ENCODE measurements at regions not wholly inside any gene's neighbourhood (a gene's known extent, or its start where the extent isn't known, plus 50 kb on each side); places are given as distances from the start of the nearest gene placed in this dataset.

DNA sequence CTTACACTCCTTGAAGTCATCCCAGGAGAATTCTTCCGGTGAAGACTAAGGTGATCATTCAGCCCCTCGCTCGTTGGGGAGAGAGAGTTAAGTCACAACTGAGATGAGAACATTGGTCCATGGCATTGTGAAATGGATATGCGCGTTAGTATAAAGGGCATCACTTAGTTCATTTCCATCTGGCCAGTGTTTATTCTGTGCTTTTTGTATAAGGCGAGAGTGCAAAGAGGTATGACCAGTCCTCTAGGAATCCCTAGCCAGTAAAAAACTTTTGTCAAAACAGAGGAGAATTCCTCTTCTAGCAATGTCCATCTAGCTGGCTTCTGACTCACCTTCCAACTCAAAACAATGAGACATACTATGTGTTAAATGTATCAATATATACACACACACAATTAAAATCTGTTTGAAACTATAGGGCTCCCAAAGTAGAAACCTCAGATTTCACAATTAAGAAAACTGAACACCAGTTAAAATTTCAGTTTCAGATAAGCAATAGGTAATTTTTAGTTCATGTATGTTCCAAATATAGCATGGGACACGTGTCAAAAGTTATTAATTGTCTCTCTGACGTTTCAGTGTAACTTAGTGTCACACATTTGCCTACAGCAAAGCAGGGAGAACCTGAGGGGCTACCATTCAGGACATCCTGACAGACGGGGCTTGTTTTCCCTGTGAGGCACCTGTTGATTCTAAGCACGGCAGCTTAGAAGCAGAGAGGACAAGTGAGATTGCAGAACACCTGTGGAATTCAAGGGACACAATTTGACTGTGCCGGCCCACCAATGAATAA lies 158.9 kb downstream of the KLF6 start:
- DNase-seq (ENCODE audit: low read depth) = no peak

DNA sequence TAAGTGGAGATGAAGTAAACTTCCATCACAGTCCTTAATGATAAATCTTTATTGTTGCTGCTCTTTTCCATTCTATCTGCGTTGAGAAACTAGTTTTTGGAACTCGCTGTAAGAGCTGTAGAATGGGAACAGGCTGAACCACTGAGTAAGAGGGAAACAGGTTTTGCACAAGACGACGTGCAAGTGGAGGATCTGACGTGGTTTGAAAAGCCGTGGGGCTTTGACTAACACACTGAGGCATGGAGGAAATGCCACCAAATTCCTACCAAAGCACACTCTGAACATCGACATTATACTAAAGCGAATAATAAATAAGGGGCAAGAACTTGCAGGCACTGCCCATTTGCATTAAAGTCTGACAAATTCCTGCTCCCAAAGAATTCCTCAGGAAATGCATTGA lies 160.6 kb downstream of the KLF6 start:
- no peak for DNase-seq (ENCODE audit: low read depth)

DNA sequence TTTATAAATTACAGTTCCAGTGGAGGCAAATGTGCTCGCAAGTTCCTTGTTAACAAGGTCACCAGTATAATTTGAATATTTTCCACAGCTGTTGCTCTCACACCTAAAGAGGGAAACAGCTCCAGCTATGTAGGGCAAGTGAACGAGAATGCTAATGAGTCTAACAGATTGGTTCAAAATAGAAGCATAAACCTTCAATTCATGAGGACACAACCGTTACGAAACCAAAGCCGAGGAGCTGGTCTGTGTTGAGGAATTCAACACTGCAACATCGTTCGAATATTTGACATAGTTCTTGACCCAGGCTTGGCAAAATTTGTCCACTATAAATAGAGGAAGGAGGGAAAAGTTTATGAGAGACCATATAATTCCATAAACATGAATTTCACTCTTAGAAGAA lies 161.3 kb downstream of the KLF6 start:
- DNase-seq (ENCODE audit: low read depth) = no peak

DNA sequence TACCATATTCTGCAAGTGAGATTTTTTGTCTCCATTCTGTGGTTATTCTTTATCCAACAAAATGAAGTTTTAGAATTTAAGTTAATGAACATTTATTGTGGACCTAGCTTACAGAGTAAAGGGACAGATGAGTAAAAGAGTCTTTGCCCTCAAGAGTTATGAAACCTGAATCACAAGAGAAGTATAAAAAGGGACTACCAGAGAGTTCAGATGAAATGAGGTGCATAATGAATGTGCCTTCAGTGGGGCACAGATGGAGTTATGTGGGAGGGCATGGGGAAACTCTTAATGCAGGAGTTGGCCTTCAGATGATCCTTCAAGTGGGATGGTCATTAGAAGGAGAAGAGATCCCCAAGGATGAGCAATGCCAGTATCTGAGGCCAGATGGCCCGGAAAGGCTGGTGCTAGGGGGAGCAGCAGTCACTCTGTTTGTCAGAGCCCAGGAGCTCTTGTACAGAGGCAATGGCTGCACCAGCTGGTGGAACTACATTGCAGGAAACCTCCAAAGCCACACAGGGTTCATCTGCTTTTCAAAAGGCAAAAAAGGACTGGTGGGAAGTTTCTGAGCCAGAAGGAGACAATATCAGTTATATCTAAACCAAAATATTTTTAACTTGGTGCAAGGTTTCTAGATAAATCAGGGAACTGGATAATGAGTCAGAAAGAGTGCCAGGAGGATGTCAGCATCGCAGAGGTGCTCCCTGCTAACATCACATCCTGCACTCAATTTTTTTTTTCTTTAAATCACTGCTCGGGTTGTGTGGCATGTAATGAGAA lies 162.0 kb downstream of the KLF6 start:
- DNase-seq (ENCODE audit: low read depth) = no peak

DNA sequence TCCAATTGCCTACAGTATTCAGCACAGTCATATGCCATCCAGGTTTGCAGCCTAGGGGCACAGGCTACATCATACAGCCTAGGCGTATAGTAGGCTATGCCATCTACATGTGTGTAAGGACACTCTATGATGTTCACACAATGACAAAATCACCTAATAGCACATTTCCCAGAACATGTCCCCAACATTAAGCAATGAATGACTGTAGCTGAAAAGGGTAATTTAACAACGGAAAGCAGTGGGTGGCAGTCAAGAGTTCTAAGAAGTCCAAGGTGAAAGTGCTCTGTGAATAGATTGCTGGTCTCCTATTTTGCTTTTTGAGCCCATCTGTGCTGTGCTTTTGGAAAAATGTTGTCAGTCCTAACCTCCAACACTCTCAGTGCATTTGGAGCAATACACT lies 162.6 kb downstream of the KLF6 start:
- DNase-seq (ENCODE audit: low read depth) = no peak

DNA sequence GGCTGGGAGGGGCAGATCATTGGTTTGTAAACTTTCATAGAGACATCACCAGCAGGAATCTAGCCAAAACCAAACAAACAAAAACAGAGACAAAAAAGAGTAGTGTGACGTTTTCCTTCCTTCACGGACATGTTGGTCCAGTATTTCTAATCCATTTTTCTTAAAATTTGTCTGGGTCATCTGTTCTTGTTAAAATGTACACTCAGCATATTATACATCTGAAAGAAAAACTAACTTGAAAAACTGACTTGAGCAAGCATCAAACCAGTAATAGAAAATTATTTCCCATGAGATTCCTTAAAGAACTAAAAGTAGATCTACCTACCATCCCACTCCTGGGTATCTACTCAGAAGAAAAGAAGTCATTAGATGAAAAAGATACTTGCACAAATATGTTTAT lies 164.2 kb downstream of the KLF6 start:
- DNase-seq (ENCODE audit: low read depth) = no peak

DNA sequence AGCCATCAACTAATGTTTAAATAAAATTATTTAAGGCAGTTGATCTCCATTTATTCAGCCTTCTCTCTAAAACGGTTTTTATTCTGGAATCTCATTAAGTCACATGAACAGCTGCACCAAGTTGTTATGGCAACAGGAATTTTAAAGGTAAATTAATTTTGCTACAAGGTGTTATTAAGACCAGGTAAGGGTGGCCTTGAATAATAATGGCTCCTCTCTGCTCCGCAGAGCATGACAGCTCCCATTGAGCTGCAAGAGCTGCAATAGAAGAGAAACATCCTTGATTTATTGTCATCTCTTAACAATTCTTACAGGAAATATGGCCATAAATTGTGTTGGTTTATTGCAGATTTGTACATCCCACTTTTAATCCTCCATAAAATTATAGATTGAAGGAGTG lies 165.8 kb downstream of the KLF6 start:
- DNase-seq (ENCODE audit: low read depth) = no peak

DNA sequence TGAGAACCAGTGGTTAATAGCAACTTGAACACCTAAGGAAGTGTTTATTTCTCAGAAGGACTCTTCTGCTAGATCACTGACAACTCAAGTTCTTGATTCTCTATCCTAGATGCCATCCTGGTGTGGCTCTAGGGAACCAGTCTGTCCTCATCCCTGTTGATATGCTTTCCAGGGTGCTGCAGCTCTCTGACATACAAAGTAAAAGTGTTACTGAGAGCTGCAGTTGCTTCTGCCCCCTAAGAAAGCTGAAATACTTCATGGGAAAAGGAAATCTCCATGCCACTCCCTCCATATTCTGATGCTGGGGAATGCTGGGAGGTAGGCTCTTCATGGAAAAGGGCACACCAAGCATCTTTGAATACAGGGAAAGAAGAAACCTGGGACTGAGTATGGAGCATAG lies 168.1 kb downstream of the KLF6 start:
- DNase-seq (ENCODE audit: low read depth) = no peak

DNA sequence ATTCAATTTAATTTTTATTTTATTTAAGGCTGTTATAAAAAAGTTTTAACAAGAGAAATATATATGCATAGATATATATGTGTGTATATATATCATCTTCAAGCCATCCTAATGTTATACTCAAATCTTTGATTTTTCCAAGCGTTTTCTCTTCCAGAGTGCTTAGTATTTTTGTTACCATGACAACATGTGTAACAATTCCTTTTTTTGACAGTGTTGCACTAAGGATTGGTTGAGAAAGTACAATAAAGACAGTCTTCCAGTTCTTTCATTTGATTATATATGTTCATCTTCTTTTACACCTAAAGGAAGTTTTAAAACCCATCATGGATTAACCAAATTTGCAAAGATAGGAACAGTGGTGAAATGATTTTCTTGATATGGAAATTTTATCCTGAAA lies 171.7 kb downstream of the KLF6 start:
- DNase-seq (ENCODE audit: low read depth) = no peak

DNA sequence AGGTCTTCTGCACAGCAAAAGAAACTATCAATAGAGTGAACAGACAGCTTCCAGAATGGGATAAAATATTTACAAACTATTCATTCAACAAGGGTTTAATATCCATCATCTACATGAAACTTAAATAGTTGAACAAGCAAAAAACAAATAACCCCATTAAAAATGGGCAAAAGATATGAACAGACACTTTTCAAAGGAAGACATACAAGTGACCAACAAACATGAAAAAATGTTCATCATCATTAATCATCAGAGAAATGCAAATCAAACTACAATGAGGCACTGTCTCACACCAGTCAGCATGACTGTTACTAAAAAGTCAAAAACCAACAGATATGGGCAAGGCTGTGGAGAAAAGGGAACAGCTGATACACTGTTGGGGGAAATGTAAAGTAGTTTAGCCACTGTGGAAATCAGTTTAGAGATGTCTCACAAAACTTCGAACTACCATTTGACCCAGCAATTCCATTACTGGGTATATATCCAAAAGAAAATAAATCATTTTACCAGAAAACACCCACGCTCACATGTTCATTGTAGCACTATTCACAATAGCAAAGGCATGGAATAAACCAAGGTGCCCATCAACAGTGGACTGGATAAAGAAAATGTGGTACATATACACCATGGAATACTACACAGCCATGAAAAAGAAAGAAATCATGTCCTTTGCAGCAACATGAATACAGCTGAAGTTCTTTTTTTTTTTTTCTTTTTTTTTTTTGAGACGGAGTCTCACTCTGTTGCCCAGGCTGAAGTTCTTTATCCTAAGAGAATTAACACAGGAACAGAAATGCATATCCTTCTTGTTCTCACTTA lies 172.6 kb downstream of the KLF6 start:
- DNase-seq (ENCODE audit: low read depth) = no peak

DNA sequence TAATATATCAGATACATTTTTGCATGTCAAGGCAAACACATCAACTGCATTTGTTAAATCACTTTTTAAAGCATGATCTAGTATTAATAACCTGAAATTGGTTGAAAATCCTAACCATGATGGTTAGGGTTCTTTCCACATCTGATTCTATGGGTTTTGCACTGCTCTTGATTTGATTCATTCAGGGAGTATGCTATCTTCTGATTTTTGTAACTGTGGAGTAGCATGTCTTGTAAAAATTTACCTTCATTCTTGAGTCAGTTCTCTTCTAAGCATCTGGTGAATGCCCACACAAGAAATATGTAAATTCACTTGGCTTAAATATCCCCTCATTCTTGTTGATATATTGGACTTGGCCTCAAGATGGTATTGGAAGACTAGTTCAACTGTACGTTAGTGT lies 178.7 kb downstream of the KLF6 start:
- no peak for DNase-seq (ENCODE audit: low read depth)

DNA sequence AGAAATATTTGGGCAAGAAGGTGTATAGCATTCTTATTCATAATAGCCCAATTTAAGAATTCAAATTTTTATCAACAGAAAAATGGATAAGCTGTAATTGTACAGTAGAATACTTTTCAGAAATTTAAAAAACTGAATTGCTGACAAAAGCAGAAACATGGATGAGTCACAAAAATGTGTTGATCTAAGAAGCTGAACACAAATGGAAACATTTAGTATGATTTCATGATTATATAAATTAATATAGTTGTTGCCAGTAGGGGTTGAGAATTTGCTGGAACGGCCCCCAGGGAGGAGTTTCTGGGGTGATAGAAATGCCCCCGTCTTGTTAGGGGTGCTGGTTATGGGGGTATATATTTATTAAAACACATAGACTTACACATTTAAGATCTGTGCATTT lies 179.1 kb downstream of the KLF6 start:
- no peak for DNase-seq (ENCODE audit: low read depth)

DNA sequence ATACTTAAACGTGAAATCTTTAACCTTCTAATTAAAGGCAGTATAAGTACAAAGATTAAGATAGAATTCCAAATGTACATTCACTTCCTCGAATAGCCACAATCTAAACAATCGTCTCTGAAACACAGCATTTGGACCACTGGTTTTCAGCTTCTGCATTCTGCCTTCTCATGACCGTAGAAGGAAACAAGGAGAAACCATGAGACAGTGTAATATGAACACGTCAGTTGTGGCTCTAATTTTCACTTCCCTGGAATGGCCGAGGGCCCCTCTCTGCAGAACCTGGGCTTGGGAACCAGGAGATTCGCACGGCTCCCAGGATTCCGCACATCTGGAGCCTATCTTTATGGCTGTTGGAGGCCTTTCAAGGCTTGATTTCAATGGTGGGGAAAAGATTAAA lies 189.3 kb downstream of the KLF6 start:
- DNase-seq (ENCODE audit: low read depth) = no peak

DNA sequence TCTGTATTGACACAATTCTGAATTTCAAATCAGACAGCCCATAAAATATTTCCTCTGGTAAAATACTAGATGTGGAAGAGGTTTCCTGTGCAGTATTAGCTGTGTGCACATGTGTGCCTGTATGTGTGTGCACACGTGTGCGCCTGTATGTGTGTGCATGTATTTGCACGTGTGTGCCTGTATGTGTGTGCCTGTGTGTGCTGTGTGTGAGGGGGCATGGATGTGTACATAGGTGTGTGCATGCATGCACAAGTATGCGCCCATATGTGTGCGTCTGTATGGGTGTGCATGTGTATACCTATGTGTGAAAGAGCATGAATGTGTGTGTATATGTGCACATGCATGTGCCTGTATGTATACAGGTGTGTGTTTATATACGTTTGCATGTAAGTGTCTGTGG lies 191.4 kb downstream of the KLF6 start:
- DNase-seq (ENCODE audit: low read depth) = no peak

DNA sequence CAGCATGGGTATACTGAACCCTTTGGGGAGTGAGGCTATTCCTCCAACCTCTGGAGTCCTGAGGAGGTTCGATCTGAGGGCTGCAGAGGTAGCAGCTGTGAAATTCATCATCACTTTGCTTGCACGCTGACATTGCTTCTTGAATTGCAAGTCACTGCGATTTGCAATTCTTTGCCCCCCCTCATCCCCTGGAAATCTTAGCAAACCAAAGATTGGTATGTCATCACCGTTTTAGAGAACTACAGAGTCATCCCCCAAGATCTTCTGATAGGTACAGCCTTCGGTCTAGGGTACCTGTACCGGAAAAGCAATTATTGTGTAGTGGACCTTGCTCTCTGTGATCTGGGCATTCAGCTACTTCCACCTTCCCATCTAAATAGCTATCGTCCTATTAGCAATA lies 192.6 kb downstream of the KLF6 start:
- DNase-seq (ENCODE audit: low read depth) = no peak

DNA sequence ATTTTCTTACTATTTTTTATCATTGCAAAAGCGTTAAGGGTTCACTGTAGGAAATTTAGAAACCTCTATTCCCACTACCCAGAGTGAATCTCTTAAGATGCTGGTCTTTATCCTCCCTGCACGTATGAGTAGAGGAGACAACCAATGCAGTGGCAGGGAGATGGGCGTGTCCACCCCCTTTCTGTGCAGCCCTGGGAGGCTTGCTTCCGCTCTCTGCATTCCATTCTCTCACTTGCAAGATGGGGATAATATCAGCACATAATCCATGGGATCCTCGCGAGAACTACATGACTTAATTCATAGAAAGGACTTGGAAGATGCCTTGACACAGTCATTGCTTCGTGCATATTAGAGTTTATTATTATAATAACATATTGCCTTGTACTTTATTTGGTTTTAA lies 196.2 kb downstream of the KLF6 start:
- DNase-seq (ENCODE audit: low read depth) = no peak

DNA sequence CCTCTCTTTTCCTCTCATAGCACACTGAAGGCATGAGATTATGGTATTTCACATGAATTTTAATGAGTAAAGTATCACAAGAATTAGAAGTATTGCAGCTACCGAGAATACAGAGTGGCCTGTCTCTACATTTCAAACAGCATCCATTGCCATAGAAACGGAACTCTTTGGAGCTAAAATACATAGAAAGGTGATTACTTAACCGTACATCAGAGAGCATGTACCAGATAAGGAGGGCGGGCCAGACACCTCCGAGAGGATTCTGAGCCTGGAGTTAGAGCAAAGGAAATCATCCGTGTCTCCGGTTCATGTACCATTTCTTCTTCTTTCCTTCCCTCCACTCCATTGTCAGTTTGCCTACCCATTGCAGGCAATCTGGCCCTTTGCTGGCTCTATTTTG lies 196.7 kb downstream of the KLF6 start:
- DNase-seq (ENCODE audit: low read depth) = no peak

DNA sequence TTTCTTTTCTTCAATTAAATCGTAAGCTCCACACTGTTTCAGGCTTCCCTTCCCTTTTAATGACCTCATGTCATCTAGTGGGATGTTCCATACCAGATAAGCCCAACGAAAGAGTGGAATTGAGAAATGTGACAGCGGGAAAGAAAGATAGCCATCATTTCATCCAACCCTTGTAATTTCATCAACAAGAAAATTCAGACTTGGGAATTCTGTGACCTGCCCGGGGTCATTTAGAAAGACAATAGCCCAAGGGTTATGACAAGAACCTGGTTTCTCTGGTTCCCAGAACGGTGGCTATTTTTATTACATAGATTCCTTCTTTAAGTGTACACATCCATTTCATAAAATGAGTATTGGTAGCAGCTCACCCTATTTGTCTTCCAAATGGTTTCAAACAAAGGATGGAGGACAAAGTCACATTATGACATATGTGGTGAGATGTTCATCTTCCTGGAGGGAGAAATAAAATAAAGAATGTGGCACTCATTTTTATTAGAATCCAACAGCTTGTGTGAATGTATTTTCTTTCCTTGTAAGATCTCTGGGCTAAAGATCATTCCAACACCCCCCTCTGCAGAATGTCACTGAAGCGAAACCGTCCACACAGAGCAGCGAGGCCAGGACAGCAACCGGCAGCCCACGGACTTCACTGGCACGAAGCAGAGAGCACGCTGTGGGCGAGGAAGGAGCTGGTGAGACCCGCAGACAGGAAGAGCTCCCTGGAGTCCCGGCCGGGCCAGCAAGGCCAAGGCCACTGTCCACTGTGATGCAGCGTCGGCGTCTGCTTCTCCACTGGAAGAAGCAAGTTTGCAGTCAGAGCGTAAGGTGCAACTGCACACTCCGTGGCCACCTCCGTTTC lies 199.9 kb downstream of the KLF6 start:
- DNase-seq (ENCODE audit: low read depth) = no peak

DNA sequence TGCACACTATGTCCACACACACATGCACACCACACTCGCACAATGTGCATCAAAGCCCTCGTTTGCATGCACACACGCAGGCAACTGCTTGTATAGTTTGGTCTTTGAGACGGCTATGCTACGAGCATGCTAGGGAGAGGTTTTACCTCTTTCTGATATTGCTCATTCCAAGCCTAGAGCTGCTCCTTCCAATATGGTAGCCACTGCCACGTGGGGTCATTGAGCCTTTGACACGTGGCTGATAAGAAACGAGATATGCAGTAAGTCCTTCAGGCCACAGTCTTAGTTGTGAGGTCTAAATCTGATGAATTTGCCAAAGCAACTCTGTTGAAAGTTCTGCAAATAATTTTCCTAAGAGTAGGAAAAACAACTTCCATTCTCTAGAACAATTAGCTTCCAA lies 204.4 kb downstream of the KLF6 start:
- DNase-seq (ENCODE audit: low read depth) = no peak

DNA sequence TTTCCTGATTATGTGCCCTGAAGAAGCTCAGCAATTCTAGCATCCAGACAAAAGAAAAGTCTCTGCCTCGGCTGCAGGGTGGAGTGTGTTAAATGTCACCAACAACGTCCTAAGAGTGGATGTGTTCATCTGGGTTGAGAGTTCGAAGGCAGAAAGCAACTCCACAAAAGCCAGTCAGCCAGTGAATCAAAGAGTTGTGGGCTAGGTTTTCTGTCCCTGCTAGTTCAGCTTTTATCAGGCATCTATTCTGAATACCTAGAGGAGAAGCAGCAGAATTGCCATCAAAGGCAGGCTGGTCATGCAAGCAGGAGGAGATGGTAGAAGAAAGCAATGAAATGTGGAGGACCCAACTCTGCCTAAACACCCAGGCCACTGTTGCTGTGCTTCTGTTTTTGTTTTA lies 205.2 kb downstream of the KLF6 start:
- no peak for DNase-seq (ENCODE audit: low read depth)

DNA sequence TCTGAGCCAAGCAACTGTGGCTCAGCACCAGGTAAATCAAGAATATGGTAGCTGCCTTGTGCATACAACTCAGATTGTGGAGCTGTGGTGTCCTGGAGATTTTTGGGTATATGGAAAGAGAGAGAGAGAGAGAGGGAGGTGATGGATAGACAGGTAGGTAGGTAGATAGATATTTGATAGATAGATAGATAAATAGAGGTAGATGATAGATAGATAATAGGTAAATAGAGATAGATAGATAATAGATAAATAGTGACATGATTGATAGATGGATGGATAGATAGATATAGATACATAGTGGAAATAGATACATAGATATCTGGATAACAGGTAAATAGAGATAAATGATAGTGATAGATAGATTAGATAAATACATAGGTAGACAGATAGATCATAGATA lies 206.3 kb downstream of the KLF6 start:
- DNase-seq (ENCODE audit: low read depth) = no peak

DNA sequence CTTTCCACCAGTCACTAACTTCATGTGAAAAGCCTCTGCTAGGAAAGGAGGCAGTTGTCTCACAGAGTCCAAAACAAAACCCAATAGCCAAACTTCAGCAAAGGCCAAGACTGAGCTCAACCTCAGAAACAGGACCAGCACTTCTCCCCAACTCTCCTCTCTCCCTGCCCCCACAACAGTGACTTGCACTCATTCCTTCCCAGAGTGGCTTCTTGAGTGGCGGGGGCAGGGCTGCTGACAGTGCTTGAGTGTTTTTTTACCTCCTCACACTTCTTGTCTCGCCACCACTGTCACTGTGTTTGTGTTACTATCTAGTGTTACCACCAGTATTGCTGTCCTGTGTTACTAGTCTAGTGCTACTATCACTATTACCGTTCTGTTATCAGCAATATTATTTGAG lies 206.8 kb downstream of the KLF6 start:
- no peak for DNase-seq (ENCODE audit: low read depth)
